Astrocyte of the hippocampus (primary cell): ENCODE measurements at regions not wholly inside any gene's neighbourhood (a gene's known extent, or its start where the extent isn't known, plus 50 kb on each side); places are given as distances from the start of the nearest gene placed in this dataset.
"Not testable (repeated sequence)": the region's sequence is repeated elsewhere in the genome, so short reads cannot be mapped to it uniquely, and the experiment has no call there.

ENCODE experiments used
- DNase-seq: peaks from one replicate; pipeline ENCODE4 v3.0.0; 2011; ENCODE audit warnings: low read depth, low spot score

DNA sequence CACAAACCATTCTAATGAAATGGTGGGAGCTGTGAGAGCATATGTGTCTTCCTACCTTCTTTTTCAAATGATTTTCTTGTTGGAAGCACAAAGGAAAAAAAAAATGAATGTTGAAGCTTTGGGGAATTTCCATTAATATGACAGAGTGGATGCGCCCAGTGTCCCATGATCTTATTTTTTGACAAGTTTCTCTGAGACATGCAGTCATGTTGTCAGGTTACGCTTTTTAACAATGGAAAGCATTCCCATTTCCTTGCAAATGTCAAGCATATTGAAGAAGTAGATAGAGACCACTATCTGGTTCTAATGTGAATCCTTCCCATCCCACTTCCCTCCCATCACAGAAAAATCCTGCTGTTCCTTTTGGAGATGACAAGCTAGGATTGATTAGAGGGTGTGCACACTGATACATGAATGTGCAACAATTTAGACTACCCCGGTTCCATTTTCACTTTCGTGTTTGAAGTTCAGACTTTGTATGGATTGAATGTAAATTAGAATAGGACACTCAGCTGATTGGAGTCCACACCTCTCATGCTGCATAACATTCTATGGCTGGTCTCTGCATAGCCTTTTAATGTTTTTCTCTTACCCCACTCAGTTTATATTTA is 919.4 kb downstream of the TLE4 start:
- no peak for DNase-seq

DNA sequence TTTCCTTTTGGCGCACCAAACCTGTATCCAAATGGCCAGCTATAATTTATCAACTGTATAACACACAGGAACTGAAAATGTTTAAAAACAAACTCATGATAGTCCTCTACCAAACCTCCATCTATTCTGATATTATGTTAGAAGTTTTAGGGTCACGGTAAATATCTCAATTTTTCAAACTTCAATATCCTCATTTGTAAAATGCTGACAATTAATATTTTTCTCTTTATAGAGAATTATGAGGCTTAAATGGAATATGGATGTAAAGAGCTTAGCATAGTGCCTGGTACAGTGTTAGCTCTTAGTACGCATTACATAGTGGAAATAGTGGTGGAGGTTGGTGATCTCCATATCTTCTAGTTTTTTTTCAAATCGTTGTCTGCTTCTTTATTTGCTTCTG is 917.6 kb downstream of the TLE4 start:
- no peak for DNase-seq

DNA sequence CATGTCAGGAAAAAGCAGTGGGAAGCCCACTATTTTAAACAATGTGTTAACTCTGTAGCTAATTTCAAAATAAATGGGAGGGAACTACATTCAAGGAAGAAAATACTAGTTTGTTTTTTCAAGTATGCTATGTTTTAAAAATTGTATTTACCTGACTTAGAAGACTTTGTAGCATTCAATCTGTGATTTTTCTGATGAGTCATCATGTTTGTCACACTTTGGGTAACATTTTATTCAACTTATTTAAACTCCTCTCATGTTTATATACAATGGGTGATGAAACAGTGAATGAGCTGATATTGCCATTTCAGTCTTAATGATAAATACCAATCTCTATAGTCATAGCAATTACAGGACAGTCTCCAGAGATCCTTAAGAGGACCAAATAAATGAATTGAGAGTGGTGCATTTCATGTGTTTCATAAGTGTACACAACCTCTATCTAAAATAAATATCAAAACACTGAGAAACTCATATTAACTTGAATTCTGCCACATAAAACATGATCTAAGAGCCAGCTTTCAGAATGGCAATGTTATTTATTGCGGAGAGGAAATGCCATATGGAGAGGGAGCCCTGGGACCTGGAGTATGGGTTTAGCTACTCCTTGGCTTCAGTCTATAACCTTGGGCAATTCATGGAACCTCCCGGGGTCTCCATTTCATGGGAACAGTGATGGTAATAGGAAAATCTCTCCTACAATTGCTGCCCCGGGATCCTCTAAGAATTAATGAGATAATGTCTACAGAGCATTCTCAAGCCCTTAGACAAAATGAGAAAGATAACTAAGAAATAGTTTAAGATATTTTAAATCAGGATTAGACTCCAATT is 913.9 kb downstream of the TLE4 start:
- no peak for DNase-seq

DNA sequence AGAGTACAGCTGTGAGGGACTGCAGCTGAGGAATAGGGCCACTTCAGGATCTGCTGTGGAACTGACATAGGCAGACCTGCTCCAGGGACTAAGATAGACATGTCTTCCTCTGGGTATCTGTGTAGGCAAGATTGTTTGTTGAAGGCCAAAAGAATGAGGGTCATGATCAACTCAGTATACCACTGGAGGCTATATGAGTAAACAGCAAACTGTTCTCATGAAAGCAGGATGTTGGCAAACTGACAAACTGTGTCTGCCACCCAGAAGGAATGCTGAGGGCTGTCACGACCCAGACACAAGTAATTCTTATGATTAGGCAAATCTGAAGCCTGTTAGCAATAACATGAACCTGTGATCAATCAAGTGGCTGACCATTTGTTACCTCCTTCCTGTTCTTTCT is 910.5 kb downstream of the TLE4 start:
- not testable (repeated sequence) for DNase-seq

DNA sequence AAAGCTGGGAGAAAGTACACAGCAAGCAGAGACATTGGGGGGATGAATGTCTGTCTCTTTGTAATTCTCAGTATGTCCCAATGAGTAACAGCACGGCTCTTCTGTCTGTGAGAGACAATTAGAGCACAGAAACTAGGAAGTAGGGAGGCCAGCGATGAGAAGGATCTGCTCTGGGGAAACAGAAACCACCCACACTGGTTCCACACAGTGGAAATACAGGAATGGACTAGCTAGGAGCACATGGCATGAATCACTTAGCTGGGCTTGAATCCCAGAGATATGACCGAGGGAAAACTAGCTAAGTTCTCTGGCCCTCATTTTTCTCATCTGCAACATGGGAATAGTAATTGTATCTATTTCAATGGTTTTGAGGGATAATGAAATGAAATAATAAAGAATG is 895.9 kb downstream of the TLE4 start:
- peak; percentile 5 for DNase-seq

DNA sequence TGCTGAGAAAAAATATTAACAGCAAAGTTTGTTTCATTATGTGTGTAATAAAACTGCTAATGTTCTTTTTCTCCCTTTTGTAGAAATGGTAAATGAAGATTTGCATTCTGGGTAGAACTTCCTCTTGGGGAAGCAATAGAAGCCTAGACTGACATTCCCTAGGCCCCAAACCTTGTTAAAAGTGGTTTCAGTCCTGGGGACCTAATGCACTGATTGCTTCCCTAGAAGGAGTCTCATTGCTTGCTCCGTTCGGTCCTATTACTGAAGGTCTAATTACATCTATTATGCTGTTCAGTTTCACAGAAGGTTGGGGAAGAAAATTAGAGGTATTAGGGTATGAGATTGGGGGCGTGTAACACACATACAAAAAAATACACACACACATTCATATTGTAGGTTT is 893.8 kb downstream of the TLE4 start:
- no peak for DNase-seq

DNA sequence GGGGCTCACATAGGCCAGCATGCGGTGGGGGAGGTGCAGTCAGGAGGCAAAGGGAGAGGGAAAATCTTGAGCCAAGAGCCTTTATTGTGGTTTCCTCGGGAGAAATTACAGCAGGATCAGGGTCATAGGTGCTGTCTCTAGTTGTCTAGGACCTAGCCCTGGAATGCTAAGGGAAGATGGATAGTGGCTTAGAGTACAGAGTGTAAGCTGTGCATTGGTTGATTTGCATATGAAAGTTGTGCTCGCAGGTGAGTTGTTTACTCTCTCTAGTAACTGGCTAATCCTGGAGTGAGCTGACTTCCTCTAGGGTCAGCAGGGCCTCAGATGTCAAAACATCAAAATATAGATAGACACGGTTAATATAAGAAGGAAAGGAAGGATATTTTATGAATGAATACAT is 877.7 kb downstream of the TLE4 start:
- DNase-seq = no peak

DNA sequence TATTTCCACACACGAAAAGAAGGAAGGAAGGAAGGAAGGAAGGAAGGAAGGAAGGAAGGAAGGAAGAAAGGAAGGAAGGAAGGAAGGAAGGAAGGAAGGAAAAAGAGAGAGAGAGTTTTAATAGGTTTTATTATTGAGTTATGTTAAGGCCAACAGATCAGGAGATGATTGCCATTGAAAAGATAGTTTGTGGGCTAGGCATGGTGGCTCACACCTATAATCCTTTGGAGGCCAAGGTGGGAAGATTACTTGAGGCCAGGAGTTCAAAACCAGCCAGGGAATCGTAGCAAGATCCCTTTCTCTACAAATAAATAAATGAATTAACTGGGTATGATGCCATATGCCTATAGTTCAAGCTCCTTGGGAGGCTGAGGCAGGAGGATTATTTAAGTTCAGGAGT is 877.2 kb downstream of the TLE4 start:
- no peak for DNase-seq

DNA sequence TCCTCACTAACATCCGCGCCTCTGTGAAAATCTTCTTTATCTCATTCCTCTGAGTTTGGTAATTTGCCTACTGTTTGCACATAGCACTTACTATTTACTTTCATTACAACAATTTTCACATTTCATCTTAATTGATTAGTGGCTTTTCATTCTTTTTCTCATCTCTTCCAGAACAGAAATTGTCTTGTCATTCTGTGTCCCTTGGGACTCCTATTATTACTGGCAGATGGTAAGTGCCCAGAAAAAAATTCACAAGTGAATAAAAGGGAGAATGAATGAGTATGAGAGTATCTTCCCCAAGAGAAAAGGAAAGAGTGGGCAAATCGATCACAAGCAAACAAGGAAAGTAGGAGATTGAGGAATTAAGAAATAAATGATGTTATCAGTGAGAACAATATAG is 876.1 kb downstream of the TLE4 start:
- DNase-seq = no peak

DNA sequence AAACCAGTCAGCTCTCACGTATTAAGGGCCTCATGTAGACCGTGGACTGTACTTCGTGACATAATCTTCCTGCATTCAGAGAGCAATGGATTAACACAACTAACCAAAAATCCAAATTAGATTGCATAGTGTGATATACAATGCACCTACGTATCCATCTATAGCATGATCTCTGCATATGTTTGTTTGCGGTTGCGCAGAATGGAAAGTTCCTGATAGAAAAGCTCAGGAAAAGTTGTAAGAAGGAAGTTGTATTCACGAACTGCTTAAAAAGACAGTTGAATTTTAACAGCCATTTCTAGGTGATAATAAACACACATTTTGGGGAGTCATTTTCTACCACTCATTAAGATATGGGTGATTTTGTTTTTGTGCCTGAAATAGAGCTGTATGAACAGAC is 869.0 kb downstream of the TLE4 start:
- no peak for DNase-seq

DNA sequence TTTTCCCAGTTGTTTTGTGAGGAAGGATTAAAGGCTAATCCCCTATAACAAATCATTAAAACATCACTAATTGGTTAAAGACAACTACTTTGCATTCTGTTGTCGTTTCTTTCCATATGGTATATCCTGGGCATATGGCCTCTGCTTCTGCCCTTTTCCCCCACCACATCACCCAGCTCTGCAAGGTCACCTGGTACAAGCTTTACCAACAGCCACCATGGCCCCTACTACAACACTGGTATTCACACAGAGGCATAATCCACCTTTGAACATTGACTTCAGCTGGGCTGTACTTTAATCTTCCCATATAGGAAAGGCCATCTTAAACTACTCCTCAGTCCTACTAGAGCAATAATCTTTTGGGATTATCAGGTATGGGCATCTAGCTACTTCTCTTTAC is 866.1 kb downstream of the TLE4 start:
- DNase-seq = no peak

DNA sequence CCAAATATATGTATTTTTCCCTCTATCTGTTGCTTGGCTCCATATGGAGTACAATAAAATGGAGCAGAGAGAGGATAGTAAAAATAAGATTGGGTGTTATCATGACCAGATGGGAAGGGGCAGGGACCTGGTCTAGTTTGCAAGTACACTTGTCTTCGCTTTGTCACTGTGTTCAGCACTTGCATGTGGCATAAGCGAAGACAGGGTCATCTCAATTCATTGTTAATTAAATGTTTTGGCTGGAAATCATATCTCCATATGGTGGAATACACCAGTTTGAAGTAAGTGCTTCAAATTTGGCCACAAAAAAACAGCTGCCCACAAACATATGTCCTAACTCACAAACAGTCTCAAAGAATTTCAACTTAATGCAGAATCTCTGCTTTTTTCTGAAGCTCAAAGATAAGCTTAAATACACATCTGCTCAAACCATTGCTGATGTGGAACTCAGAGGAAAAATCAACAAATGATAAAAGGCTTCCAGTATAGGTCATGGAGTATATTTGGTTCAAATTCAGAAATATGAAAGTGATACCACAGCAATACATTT is 865.4 kb downstream of the TLE4 start:
- DNase-seq = no peak

DNA sequence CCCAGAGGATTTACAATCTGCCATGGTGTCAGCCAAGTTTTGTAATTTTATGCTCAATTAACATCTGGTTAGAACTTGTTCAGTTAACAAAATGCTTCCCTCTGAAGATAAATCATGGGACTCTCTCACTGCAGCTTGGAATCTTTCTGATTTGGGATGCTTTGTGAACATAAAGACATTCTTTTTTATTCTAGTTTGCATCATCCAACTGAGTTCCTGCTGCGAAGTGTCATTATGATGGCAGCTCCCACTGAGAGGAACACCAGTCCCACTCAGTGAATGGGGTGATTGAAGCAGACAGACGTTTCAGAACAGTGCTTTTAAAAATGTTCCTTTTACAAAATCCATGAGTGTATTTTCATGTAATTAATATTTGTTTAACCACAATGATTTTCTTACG is 863.8 kb downstream of the TLE4 start:
- DNase-seq = no peak

DNA sequence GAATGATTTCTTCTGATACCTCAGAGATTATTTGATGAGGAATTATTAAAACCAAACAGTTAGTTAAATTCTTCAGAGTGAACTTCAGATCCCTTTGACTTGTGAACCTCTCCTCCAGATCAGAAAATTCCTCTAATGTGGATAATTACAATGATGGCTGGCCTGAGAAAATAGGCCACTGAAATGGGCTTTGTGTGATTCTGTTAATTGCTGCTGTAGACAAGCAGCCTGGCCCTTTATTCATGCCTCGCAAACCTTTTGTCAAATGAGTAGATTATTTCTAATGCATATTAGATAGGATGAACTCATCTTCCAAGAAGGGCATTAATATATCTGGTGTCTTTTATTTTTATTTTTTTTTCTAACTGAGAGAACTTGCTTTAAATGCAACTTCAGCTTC is 855.2 kb downstream of the TLE4 start:
- DNase-seq = no peak

DNA sequence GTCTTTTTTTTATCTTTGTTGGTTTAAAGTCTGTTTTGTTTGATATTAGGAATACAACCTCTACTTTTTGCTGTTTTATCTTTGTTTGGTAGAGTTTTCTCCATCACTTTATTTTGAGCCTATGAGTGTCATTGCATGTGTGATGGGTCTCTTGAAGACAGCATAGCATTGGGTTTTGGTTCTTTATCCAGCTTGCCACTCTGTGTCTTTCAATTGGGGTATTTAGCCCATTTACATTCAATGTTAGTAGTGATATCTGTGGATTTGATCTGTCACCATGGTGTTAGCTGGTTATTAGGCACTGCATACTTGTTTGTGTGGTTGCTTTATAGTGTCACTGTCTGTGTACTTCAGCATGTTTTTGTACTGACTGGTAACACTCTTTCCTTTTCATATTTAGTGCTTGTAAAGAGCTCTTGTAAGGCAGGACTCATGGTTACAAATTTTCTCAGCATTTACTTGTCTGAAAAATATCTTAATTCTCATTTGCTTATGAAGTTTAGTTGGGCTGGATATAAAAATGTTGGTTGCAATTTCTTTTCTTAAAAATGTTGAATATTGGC is 845.5 kb downstream of the TLE4 start:
- peak; percentile 2 for DNase-seq

DNA sequence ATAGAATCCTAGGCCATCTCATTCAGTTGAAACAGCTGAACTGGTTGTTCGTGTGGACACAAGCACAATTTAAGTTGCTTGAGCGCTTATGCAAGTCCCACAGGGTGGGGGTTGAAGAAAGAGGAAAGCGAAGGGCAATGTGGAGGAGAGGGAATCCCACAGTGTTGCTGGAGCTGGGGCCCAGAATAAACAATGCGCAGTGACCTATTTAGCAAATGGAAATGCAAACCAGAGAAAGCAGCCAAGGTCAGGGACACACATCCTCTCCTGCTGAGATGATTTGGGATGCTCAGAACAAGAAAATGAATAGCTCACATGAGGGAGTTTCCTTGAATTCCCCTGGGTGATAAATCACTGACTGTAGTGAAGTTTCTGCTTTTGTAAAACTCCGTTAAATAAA is 838.3 kb downstream of the TLE4 start:
- peak; percentile 9 for DNase-seq

DNA sequence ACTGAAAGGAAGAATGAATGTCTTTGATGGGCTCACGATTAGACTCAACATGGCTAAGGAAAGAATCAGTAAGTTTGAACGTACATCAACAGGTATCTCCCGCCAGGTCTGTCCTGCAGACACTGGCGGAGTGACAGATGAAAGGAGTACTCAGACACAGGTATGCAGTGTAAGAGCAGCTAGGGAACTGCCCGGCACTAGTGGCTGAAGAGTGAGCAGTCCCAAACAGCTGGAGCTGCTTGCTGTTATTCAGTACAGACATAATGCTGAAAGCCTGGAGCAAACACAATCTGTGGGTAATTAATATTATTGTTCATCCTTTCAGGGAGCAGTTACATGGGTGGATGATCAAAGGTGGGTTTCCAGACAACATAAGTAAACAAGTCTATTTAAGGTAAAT is 835.5 kb downstream of the TLE4 start:
- DNase-seq = no peak

DNA sequence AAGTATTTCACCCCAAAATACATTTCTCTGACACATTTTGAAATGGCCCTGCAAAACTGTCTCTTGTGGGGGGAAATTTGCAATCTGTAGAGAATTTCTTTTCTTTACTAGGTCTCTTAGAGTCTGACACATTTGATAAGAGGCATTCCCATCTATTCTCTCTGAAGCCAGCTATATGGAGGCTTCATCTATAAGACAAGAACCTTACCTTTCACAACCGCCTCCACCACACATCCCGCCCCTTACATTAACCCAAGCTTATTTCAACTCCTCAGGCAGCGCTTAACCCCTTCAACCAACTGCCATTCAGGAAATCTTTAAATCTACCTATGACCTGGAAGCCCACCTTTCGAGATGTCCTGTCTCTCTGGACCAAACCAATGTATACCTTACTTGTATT is 829.5 kb downstream of the TLE4 start:
- DNase-seq = no peak

DNA sequence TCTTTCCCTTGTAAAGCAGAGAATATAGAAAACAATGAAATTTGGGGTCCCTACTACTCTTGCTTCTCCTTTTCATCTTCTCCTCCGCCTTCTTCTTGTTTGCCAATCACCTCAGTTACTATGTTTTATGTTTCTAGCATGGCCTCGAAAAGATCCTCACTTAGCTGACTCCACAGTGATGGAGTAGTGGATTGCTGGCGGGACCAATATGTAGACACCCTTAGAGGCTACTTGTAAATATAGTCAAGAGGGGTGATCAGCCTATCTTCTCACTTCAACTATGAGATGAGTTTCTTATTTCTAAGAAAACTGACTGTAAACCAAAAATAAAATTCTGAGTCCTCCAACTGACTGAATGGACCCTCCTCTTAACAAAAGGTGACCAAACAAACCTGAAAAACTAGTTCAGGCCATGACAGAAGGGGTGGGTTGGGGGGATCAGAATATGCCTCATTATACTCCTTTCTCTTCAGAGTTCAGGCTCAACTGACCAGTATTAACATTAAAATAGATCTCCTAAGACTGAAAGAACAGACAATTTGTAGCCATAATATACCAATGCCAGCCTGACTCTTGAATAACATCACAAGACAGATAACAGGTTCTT is 829.0 kb downstream of the TLE4 start:
- no peak for DNase-seq

DNA sequence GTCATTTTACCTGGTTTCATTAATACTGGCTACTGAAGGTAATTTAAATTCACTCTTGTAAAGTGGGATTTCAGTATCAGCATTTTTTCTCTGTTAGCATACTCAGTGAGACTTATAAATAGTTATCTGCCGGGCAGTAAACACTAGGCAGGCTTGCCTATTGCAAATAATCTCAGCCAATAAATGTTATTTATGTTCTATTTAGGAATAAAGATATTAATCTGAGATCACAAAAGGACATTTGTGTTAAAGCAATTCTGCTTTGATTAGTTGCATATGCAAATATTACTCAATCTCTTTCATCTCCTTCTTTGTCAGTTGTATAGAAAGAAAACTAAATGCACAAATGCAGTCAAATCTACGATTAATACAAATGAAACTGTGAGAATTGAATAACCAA is 827.8 kb downstream of the TLE4 start:
- no peak for DNase-seq

DNA sequence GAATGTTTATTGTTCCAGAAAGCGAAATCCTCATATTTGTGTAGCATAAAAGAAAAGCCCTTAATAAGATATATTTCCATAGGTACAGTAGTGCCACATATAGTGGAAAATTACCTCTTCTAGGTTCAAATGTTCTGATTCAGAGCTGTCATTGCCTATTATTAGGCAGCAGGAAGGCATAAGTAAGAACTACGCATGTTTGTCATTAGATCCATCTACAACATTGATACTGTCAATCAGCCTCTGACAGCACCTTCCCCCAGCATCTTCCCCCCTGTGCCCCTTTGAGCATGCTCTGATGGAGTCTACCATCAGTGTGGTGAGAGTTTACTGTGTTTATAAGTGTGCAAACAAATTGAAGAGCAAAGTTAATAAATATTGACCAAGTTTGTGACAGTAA is 816.1 kb downstream of the TLE4 start:
- DNase-seq = no peak

DNA sequence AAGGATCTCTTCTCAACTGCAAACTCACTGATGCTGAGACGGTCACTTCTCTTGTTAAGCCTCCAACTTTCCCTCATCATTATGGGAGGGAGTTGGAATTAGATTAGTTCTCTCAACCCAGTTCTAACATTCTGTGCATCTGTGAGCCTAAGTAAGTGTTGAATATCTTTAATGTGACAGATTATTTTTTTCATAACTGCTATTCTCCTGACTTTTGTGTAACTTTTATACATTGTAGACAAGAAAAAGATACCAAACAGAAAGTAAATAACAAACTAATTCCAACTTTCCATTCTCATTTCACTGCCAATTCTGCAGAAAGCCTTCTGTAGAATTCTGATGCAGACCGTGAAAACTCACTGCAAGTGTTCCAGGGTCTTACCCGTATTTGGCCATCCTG is 813.5 kb downstream of the TLE4 start:
- no peak for DNase-seq

DNA sequence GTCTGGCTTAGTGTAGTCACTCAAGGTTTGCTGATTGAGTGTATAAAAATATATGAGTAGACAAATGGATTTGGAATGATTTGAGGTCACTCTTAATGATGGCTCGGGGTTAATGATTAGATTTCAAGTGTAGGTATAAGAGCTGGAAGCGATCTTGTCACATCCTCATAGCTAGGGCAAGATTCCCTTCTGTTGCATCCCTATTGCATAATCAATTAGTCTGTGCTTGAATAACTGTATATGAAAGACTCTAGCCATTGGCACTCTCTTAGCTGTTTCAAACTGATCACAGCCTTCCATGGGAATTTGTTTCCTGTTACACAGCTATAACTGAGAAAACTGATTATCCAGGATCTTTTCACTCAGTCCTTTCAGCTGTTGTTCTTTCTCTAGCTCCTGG is 811.6 kb downstream of the TLE4 start:
- no peak for DNase-seq
